Stimulated activated CD8-positive, alpha-beta memory T cell treated with anti-CD3 and anti-CD28 coated beads, Interleukin-4, amount 100 ng/mL, for 4 hours (primary cell): ENCODE measurements at regions not wholly inside any gene's neighbourhood (a gene's known extent, or its start where the extent isn't known, plus 50 kb on each side); places are given as distances from the start of the nearest gene placed in this dataset.

Experiments used
- DNase-seq, 2 donors: peaks; one replicate each; pipeline ENCODE4 v3.0.0-alpha.2; 2020; ENCODE audit warnings: low read depth in 2 of 2, low spot score in 1 of 2

DNA sequence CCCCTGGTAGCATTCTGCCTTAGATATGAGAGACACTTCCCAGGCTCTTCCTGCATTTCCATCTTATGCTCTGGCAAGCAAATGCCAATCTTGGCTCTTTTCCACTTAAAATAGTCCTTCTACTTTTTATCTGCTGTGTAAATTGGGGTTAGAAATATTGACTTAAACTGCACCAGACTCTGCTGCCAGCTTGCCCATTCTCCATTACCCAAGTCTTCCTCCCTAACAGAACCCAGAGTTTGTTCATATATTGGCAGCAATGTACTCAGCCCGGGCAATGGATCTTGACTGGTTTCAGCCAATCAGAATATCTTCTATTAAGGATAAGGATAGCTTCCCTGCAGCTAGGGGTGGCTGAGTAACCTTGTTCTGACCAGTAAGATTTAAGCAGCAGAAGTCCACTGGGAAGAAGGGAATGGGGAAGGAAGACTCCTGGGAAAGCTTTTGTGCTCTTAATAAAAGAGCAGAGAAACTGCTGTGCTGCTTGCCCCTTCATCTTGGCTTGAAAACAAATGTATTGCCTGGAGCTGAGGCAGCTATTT, 177.1 kb downstream of the KCNRG start:
- DNase-seq = no peak

DNA sequence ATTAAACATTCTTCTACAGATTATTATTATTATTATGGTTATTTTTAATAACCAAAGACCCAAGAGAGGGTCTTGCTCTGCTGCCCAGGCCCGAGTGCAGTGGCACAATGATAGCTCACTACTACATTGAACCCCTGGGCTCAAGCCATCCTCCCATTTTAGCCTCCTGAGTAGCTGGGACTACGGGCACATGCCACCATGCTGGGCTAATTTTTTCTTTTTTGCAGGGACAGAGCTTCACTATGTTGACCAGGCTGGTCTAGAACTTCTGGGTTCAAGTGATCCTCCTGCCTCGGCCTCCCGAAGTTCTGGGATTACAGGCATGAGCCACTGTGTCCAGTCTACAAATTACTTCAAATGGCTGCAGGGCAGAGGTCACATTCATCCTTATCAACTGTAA, 179.8 kb downstream of the KCNRG start:
- no peak for DNase-seq

DNA sequence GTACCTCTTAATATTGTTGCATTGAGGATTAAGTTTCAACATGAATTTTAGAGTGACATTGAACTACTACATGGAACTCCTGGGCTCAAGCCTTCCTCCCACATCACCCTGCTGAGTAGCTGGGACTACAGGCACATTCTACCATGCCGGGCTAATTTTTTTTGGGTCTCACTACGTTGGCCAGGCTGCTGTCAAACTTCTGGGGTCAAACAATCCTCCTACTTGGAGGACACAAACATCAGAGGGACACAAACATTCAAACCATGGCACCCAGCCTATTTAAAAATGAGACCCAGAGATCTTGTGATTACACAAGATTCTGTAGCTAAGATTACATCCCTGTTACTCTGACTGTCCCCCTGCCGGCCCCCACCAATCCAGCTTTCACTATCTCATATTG, 180.9 kb downstream of the KCNRG start:
- DNase-seq = no peak

DNA sequence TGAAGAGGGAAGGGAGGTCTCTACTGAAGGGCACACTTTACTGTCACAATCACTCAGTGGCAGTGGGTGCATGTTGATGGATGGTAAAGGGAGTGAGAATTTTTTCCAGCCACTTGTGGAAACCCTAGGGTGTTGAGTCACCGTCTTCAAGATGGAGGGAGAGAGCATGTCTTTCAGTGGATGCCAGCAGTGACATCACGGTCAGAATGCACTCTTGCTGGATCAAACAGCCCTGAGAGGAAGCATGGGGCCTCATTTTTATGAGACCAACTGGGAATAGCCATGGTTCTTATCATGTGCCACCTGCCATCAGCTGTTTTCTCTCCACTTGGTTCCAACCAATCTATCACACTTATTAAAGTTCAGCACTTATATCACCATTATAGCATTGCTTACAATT, 182.5 kb downstream of the KCNRG start:
- DNase-seq = no peak

DNA sequence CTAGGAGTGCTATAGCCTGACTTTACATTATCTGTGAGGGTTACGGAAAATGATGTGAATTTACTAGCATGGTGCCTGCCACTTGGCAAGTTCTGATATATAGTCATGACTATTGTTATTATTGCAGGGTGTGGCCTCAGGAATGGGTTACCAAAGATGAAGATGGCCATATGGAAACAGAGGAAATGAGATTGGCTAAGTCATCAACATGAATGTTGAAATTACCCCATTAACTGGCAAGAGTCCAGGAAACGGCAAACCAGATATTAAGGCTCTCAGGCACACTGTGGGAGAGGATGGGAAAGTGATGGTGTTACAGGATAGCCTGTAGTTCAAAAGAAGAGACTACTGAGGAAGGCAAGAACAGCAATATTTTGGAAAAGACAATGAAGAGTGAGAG, 183.3 kb downstream of the KCNRG start:
- no peak for DNase-seq

DNA sequence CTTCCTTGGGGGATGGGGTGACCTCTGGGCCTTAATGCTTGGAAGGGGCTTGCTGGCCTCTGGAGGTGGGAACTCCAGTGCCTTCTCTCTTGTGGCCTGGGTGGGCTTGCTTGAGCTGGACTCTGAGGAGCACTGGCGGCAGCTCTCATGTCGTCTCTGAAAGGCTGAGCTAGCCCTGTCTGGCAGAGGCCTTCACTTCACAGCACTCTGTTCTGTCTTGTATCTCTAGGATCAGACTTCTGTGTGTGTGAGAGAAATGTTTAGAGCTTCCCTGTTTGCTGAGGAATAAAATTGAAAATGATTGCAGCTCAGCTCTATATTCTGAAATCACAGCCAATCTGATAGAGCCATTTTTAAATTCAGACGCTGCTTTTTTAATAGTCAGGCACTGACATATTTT, 185.3 kb downstream of the KCNRG start:
- DNase-seq = no peak

DNA sequence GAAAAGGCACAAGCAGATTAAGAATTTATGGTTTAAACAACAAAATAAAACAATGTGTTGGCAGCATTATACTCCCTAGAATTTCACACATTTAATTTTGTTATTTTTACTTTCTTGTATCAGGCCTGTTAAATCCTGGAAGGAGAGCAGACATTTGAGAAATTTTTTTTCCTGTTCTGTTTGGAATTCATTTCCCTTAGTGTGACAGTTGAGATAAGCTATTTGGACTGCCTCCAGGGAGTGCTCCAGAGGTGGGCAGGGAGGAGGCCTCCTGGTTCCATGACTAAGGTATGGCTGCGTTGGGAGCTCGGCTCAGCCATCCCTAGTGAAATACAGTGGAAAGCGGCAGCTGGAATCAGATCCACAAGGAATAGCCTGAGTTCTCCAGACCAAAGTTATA, 185.7 kb downstream of the KCNRG start:
- no peak for DNase-seq

DNA sequence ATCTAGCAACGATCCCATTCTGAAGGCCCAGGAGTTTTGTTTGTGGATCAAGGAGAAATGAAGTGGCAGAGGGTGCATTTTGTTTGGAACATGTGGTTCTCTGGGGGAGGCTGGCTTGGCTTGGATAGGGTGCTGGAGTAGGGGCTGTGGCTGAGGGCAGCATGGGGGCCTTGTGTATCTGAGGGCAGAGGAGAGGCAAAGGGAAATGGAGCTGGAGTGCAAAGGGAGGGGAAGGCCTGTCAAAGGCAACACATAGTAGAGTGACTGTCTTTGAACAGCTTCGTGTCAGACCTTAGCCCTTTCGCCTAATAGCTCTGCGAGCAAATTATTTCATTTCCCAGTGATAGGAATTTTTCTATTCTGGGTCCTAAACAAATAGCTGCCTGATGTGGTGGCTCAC, 187.2 kb downstream of the KCNRG start:
- no peak for DNase-seq

DNA sequence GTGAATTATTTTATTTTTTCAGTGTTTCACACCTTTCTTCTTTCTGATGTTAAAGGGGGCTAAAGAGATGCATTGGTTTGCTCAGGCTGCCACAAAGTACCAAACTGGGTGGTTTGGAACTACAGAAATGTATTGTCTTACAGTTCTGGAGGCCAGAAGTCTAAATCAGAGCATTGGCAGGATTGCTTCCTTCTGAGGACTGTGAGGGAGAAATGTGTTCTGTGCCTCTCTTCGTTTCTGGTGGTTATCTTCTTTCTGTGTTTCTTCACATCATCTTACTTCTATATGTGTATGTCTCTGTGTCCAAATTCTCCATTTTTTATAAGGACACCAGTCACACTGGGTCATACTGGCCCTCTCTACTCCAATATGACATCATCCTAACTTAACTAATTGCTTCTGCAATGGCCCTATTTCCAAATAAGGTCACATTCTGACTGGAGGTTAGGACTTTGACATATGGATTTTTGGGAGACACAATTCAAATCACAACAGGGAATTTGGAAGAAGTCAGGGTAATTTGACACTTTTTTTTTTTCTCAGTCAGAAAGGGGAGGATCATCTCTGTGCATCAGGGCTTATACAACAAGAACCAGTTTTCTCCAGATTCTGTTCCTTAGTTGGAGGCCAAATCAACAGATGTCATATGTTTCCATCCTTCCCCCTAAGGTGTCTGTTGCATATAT, 188.2 kb downstream of the KCNRG start:
- no peak for DNase-seq

DNA sequence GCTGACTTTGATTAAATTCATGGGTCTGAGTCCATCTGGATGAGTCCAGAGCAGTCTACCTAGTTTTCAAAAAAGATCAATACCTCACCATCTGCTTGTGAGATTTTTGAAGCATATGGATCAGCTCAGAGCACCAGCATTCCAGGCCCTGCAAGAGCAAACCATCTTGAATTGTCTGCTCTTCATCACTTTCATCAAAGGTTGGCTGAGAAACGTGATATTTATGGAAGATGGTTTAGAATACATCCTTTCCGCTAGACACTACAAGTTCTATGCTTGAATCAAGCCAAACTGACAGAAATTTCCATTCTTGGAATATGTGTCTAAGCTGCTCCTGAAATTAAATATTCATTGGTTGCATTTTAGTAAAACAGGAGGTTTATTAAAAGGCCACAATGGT, 190.3 kb downstream of the KCNRG start:
- no peak for DNase-seq

DNA sequence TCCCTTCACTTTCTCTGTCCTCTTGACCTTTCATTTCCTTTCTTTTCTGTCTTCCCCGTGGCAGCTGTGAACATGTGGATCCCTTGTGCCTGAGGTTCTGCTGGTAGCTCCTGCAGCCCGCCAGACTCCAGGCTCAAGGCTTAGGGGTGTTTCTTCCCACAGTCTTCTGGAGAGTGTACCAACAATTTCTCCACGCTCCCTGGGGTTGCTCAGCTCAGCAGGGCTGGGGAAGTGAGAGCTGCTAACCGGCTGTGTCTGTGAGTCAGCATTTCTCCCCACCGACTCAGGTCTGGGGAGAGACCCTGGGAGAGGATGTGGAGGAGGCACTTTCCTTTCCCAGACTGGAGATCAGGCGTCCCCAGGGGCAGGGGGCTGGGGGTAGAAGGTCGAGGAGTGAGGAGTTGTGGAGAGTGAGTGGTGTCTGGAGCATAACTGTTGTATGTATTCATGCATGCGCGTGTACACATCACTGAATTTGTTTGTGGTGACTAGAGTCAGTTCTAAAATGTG, 193.6 kb downstream of the KCNRG start:
- DNase-seq = no peak

DNA sequence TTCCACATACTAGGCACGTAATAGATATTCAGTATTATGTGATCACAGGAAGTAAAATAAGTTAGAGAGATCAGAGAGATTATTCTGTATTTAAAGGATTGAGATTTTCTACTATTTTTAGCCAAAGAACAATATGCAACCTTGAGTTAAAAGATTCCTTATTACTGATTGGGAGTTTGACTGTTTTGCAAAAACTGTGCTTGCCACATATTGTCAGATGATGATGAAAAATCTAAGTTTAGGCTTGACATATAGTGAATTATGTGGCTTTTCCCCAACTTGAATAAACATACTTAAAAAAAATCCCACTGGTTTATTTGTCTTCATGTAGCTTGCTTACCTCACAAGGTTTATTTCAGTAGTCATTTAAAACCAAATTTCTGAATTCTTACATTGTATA, 194.4 kb downstream of the KCNRG start:
- DNase-seq = no peak

DNA sequence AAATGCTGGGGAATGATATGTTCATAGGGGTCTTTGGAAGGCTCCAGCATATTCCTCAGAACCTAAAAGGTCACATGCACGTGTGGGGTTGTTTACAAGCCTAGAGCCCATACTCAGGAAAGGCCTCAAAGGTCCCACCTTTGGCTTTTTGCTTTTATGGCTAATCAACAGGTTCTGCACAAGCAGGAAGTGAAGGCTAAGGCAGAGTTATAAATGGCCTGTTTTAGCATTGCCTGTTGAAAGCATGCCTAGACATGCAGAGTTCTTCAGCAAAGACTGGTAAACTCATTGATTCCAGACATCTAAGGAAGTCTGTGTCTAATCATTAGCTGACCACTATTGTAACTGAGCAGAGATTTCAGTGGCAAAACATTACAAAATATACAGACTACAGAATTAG, 198.3 kb downstream of the KCNRG start:
- no peak for DNase-seq

DNA sequence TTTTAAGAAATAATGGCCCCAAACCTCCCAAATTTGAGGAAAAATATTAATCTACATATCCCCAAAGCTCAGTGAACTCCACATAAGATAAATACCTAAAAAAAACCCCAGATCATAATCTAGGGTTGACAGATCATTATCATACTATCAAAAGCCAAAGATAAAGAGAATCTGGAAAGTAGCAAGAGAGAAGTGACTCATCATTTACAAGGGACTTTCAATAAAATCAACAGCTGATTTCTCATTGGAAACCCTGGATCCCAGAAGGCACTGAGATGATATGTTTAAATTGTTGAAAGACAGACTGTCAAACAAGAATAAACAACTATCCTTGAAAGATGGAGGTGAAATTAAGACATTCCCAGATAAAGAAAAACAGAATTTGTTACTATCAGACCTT, 199.3 kb downstream of the KCNRG start:
- DNase-seq = no peak

DNA sequence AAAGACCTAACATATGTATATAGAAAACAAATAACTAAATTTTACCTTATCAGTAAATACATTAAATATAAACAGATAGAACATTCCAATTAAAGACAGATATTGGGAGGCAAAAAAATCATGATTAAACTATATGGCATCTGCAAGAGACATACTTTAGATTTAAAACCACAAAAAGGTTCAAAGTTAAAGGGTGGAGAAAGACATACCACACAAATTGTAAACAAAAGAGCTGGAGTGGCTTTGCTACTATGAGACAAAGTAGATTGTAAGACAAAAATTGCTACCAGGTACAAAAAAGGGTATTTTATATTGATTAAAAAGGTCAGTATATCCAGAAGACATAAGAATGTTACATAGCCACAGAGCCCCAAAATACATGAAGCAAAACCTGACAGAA, 200.2 kb downstream of the KCNRG start:
- DNase-seq = no peak

DNA sequence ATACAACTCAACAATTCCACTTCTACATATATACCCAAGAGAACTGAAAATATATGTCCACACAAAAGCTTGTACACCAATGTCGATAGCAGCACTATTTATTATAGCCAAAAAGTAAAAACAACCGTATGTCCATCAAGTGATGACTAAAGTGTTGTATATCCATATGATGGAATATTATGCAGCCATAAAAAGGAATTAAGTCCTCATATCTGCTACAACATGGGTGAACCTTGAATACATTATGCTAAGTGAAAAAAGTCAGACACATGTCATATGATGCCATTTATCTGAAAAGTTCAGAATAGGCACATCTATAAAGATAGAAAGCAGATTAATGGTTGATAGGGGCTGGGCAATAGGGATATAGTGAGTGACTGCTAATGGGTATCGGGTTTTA, 204.5 kb downstream of the KCNRG start:
- DNase-seq = no peak

DNA sequence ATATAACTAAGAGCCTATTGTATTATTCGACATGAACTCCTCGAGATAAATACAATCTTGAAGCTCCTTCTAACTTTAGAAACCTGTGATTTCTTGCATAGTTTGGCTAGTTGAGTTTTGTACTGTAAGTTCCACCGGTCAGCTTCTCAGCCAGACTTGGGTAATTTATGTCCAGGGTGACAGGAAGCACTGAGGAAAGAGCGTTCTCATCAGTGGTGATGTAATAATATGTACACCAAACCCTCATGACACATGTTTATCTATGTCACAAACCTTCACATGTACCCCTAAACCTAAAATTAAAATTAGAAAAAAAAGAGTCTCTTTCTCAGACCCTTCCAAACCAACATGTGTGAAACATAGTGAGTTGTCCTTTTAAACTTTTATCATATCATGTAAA, 205.7 kb downstream of the KCNRG start:
- no peak for DNase-seq

DNA sequence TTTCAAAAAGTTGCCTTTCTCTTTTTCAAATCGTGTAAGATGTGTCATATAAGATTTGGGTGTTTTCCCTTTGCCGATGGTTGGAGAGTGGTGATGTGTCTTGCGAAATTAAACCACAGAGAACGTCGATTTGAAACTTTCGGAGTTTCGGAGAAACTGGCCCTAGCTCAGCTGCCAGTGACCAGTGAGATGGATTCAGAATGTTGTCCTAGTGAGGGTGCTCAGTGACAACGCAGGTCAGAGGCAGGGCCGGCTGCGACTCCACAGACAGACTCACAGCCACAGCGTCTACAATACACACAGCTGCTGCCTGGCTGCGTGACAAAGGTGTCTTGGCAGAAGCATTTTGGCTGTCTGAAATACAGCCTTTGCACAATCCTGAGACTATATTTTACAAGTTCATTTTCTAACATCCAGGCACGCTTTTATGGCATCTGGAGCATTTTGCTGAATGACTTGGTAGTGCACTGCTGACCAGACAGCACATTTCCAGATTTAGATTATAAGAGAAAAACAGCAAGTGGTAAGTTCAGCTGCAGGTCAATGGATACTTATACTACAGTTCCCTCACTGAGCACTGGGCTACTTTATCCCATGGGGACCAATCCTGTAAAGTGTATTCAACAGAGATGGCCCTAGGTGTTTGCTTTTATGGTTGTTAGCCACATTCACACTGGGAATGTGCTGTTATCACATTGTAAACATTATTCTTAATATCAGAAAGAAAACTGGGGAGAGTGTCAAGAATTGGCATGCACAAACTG, 207.5 kb downstream of the KCNRG start:
- no peak for DNase-seq

DNA sequence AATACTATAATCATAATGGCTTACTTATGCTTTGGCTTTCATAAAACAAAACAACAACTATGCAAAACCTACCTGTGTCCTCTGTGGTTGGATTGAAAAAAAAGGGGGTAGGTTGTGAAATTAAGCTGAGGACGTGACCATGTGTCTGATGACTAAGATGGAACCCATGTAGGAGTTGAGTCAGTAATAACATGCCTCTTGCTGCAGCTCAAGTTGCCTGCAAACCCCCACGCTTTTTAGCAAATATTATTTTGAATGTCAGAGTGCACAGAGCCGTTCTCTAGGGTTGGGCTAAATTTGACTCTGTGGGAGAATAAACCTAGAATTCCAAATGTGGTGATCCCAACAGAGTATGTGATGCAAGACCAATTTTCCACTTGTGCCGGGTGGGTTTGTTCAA, 209.3 kb downstream of the KCNRG start:
- DNase-seq = no peak

DNA sequence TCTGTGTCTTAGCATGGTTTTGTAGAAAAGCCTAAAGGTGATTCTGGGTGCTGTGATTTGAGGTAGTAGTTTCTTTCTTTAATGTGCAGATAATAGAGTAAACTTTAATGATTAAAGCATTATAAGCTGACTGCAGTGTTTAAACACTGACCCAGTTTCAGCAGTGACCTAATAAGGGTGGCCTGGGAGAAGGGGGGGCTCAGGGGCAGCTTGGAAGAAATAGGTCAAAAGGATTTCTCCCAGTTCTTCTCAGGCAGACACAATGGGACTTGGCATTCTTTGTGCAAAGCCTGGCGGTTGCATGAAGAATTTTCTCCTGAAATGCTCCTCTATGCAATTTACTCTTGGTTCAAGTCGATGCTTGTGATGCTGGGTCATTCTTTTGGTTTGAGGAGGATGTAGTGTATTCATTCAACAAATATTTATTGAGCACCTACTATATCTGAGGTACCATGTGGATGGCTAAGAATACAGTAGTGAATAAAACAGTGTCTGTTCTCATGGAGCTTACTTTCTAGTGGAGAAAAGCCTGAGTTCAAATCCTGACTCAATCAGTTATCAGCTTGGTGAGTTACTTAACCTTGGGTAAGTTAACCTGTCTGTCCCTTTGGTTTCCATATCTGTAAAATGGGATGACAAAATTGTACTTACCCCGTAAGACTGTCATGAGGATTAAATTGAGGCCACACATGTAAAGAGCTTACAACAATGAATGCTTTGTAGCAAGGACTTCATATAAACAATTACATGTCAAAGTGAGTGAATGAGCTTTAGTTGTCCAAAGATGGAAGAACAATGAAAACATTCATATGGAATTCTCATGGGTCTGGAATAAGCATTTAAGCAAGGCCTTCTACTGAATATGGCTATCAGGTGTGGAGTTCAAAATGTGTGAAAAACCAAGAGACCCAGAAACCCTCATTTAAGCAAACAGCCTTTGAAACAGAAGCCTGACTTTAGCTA, 210.2 kb downstream of the KCNRG start:
- DNase-seq = no peak

DNA sequence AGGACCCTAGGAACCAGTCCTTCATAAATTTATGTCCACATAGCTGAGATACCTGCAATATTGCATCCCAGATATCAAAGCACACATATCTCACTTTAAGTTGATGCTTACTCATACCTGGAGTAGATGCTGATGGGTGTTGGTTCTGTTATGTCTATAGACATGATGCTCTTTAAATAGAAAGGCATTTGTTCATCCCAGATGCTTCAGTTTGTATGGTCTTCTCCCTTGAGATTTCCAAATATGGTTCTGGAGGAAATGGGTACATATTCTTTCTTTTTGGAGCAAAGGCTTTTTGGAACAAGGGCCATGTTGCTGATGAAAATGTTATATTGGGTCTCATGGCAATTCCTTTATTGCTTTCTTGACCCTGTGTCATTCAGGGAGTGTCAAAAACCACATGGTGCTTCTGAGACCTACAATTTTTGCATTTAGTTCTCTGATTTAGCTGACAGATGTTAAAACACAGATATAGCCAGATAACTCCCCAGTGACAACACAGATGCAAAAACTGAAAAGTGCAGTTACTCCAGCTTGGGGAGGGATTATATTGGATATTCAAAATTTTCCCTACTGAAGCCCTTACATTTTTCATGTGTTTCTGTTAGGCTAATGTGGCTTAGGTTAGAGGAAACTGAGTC, 211.4 kb downstream of the KCNRG start:
- DNase-seq = no peak
